Fibroblast of skin of scalp (primary cell): ENCODE measurements at regions not wholly inside any gene's neighbourhood (a gene's known extent, or its start where the extent isn't known, plus 50 kb on each side); places are given as distances from the start of the nearest gene placed in this dataset.

Source experiments
- DNase-seq: peaks from one replicate; pipeline ENCODE4 v3.0.0-alpha.2; 2013

DNA sequence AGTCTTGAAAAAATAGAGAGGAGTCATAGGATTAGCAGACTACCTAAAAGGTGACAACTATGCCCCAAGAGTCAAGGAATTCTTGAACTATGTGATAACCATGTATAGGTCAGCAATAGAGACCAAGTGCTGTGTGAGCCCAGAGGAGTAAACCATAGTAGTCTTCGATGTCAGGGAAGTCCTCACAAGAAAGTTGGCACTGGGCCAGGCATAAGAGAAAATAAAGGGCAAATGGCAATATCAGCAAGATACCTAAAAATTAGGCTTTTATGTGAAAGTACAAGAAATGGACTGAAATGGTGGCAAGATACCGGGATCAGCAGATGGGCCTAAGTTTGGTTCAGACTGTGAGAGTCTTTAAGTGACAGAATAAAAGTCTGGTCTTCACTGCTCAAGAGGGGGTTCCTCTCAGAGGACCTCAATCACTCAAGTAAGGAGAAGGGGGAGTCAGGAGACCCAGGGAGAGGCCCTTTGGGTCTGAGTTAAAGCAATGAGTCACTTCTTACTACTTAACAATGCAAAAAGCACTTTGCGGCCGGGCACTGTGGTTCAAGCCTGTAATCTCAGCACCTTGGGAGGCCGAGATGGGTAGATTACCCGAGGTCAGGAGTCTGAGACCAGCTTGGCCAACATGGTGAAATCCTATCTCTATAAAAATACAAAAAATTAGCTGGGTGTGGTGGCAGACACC is 95.0 kb downstream of the TEX35 start:
- DNase-seq = no peak

DNA sequence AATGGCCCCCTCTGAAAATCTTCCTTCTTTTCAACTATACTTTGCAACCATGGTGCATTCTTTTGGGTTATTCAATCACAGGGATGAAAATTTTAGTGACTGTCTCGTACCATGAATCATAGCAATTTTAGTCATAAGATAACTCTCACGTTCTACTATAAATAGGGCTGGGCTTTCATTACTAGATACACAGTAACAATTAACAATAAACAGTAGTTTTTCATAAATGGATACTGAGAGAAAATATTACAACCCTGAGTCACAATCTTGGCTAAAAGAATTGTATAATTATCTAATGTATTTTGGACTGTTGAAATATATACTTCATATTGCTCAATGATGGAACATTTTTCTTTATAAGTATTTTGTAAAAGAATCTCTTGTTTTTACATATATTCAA is 96.1 kb downstream of the TEX35 start:
- peak; percentile 92 for DNase-seq

DNA sequence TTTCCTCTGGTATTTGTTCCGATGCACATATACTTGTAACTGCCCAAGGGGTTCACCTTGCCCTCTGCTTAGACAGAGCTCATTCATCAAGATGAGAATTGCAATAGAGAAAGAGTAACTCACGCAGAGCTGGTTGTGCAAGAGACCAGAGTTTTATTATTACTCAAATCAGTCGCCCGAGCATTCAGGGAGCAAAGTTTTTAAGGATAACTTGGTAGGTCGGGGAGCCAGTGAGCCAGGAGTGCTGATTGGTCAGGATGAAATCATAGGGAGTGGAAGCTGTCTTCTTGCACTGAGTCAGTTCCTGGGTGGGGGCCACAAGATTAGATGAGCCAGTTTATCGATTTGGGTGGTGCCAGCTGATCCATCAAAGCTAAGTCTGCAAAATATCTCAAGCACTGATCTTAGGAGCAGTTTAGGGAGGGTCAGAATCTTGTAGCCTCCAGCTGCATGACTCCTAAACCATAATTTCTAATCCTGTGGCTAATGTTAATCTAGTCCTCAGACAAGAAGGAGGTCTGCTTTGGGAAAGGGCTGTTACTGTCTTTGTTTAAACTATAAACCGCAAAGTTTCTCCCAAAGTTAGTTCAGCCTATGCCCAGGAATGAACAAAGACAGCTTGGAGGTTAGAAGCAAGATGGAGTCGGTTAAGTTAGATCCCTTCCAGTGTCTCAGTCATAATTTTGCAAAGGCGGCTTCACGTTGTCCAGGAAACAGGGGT is 97.9 kb downstream of the TEX35 start:
- DNase-seq = peak; percentile 80

DNA sequence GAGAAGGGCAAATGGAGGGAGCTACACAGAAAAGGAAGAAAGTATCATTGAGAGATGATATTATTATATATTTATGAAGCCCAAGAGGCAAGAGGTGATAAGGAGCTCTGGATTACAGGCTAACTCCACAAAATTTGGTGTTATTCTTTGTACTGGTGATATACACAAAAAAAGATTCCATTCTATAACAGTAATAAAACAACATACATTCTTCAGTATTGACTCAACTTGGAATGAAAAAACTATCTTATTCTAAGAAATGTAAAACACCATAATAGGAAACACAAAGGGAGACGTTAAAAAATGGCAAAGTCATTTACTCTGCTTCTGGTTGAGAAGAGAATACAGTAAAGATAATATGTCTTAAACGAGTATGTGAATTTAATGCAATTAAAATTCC is 99.4 kb downstream of the TEX35 start:
- DNase-seq = peak; percentile 89

DNA sequence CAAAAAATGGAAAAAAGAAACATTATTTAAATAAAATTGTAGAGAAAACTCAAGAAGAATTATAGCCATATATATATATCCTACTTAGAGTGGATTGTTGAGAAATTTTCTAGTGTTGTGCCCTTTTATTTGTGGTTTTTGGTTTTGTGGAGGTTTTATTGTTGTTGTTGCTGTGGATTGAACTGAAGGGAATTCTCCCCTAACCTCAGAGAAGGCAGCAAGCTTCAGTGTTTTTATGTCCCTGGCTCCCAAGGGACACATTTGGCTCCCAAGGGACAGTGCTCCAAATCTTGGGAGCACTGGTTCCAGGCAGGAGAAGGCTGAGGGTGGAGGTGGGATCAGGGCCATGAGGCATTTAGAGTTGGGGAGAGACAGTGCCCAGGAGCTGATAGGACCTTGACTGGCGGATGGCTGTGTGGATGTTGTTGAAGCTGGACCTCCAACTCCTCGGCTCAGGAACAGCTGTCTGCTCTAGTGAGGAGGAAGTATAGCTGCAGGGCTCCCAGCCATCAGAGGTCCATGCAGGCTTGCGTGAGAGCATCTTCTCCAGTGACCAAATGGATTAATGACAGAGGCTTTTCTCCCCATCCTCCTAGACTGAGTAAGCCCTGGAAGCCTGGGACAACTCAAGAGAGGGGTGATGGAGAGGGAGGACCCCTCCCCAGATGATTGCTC is 100.5 kb downstream of the TEX35 start:
- DNase-seq = peak; percentile 57

DNA sequence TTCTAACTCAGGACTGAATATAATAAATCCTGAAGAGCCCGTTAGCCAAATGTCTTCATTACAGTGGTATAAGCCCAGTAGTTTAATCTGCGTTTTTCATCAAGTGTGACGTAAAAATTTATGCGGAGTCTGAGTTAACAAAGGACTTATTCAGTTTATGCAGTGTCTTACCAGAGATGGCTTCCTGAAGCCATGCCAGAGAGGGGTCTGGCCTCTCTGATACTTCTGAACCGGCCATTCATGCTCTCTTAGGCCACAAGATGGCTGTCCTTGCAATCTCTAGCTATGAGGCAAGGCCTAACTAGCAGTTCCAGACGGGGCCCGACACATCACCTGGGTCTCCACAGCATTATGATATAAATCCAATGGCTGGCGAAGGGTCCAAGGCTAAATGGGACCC is 101.4 kb downstream of the TEX35 start:
- no peak for DNase-seq

DNA sequence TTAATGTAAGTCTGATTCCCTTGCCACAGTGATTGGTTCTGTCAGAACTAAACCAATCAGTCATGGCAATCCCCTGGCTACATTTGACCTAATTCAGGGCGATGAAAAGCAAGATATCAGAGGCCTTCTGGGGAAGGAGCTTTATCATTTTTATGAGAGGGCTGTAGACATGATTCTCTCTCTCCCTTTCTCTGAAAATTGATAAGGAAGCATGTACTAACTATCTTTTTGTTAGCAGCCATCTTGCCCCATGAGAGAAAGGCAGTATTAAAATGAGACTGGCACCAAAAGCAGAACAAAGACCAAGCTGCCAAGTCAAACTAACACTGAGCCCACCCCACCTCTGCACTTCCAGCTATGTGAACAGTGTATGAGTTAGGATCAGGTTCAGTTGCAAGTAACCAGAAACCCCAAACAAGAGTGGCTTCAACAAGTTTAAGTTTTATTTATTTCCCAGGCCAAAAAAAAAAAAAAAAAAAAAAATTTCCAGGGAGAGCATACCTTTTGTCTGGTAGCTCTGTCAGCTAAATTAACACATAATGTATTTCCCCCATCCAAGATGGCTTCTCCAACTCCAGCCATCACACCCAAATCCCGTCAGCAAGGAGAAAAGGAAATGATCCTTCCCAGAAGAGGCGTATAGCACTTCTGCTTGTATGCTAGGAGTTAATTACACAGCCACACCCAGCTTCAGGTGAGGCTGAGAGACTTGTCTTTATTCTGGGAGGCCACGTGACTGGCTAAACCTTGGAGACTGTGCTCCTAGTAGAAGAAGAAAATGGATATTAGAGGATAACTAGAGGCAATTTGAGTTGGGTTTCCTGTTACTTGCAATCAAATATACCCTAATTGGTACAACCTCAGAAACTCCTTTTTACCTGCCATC is 105.8 kb upstream of the RALGPS2 start:
- DNase-seq = no peak

DNA sequence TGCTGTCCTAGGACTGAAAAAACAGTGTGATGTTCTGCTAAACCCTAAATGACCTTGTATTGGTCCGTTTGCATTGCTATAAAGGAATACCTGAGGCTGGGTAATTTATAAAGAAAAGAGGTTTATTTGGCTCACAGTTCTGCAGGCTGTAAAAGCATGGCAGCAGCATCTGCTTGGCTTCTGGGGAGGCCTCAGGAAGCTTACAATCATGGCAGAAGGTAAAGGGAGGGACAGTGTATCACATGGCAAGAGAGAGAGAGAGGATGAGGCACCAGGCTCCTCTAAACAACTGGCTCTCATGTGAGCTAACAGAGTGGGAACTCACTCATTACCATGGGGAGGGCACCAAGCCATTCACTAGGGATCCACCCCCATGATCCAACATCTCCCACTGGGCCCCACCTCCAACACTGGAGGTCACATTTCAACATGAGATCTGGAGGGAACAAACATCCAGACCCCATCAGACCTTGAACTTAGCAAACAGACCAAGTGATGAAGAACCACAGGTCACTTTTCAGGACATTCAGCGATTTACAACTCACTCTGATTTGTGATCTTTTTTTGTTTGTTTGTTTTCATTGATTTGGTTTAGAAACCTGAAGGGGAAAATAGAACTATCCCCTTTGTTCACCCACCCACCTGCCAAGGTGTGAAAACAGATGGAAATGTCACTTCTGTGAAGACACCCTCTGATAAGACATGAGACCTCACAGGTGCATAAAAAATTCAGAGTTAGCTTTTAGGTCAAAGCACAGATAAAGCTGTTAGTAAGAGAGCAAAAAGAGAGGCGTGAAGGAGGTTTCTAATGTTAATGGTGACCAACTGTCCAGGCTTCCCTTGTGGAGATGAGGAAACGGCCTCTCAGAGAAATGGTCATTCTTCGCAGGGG is 104.2 kb upstream of the RALGPS2 start:
- no peak for DNase-seq

DNA sequence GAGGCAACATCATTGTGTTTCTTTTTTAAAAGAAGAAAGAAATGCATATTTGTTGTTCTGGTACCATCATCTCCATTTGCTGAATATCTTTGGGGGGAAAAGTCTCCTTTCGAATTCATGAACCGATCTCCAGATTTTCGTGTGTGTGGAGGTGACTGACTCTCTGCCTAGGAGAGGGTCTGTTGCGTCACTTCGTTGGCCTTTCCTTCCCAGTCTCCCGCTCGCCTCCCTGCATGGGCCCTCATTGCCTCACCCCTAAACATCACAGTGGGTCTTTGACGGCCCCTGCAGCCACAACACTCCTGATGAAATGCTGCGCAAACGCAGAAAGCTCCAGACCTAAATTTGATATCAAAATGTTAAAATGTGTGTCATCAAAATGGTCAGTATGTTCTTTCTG is 103.2 kb upstream of the RALGPS2 start:
- DNase-seq = no peak

DNA sequence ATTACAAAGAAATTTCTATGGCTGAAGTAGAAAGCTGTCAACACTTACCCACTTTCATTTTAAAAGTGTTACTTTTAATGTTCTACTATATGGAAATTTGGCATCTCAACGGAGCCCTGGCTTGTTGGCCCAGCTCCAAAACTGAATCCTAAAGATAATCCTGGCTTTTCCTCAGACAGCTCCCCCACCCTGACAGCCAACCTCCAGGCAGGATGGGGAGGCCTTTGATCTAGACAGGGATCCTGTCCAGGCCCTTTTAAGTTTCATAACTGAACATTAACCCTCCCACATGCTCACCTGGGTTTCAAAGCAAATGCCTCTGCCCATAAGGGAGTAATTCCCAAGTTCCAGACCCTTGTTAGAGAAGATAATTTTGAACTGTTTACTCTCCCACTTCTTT is 99.3 kb upstream of the RALGPS2 start:
- DNase-seq = no peak

DNA sequence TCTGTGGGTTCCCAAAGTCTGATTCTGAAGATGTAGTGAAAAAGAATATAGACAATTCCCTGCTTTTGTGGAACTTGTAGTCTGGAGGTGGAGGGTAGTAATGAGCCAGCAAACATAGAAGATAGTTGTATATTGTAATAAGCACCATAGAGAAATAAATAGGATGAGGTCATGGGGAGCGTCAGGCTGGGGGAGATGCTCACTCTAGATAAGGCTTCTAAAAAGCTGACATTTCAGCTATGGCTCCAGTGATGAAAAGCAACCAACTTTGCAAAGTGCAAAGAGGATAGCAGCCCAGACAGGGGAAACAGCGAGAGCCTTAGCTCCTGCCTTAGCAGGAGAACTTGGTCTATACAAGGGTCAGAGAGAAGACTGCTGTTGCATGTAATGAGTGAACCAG is 98.0 kb upstream of the RALGPS2 start:
- no peak for DNase-seq

DNA sequence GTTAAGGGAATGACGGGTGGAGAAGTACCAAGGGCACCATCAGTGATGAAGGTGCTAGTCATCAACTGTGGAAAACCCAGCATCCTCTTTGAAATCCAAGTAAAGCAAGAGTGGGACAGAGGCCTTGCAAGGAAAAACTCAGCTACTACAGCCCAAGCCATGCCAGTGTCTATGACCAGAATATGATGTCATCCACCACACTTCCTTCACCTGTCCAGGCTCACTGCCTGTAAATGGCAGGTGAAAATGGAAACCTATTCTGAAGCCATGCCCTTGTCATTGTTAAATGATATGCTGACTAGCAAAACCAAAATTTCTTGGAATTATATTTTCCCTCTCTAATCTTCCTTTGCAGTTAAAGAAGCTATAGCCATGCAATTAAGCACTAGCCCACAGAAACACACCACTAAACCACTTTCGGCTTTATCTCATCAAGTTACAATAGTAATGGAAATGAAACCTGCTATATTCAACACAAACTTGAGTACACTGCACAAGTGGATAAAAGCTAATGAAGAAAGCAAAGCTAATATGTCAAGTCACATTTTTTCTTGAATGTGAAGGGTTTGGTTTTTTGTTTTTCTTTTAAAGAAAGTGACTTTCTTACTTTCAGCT is 96.3 kb upstream of the RALGPS2 start:
- DNase-seq = no peak

DNA sequence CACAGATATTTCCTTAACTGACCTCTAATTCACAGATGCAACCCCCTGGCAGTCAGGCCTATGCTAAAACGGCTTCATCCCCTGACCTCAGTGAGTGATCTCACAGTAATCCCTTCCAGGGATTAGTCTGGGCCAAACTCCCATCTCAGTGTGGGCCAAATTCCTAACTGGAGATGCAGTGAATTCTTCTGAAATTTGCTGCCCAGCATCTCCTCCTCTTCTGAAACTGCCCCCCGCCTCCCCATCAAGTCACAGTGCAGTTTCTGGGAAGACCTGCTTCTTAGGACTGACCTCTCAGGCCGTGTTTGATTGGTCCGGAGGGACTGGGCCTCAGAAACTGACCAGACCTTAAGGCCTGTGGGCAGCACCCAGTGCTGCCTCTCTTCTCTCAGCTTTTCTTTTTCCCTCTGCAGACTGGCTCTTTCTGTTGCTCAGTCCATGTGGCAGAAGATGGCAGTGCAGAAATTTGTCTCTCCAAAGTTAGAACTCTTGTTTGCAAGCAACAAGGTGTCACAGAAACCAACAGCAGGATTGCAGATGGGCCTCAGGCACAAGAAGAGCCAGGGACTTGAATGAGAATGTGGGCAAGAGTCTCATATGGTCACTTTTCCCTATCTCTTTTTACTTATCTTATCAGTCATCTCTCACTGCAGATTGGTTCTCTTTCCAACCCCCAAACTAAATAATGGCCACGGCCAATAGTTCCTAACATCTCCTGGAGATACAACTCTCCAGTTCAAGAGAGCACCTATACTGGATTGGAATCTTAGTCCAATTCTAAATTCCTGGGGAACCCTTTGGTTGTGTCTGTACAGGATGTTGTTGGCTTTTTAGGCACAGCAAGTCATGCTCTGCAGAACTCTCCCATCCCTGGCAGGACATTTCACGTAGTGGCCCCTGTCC is 95.5 kb upstream of the RALGPS2 start:
- DNase-seq = peak; percentile 94

DNA sequence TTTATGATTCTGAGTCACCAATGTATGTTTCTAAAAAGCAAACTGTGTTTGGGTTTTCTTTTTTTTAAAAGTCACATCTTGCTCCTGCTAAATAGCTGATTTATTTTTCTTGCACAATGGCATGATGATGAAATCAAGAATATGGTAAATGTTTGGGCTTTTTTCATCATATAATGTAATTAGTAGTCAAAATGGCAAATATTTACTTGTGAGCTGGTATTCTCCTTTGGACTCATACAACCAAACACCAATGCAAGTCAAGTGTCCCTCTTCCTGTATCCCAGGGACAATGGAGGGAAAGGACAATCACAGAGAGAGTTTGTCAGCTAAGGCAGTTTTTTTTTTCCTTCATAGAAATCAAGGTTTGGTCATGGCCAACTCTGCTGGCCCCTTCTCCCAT is 94.6 kb upstream of the RALGPS2 start:
- DNase-seq = peak; percentile 54

DNA sequence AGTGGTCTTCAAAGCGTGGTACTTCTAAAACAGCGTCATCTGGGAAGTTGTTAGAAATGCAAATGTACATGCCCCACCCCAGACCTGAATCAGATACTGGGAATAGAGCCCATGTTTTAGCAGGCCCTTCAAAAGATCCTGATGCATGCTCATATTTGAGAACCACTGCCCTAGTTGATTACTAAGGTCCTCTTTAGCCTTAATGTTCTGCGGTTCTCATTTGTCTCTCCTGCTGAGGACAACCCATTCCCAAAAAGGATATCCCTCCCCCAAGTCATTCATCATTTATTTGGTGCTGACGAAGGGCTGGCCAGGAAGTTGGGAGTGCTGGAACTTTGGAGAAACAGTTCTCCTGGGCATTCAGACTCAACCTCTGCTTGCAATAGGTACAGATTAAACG is 92.4 kb upstream of the RALGPS2 start:
- peak; percentile 63 for DNase-seq

DNA sequence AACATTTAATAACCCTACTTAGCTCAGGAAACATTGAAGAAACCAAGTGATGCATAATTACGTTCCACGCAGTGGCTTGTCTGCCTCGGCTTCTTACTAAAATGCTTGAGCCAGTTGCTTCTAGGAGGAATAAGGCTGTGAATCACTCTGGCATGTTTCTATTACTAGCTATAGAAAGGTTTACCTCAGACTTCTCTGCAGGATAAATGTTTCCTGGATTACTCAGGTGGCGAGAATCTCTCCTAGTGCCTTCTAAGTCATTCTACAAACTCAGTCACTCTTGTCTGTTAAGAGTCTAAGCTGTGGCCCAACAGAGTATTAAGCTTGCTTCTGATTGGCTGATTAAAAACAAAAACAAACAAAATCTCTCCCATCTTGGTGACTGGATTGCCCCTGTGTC is 92.0 kb upstream of the RALGPS2 start:
- DNase-seq = peak; percentile 86

DNA sequence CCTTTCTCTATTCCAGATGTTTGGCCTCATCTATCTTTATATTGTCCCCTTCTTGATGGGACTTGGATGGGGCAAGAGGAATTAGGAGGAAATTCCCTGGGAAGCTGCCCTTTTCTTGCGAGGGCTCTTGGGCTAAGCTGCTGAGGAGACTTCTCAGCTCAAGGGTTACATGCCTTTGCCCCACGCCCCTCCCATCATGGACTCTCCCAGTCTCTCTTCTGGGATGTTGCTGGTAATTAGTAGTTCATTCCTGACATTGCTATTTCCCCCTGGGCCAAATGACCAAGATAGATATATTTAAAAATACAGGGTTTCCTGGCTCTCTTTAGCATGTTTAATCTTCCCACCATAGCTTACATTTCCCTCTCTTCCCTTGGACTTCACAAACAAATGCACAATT is 90.6 kb upstream of the RALGPS2 start:
- peak; percentile 92 for DNase-seq

DNA sequence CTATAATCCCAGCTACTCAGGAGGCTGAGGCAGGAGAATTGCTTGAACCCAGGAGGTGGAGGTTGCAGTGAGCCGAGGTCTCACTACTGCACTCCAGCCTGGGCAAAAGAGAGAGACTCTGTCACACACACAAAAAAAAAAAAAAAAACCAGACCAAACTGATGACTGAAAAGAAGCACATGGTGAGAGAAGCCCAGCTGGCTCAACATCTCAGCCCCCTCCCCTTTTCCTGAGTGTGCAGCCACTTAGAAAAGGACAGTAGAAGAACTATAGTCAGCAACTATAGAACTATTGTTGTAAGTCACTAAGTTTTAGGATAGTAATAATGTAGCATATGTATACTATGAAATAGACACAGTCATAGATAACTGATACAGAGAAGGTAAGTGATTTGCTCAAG is 87.2 kb upstream of the RALGPS2 start:
- no peak for DNase-seq

DNA sequence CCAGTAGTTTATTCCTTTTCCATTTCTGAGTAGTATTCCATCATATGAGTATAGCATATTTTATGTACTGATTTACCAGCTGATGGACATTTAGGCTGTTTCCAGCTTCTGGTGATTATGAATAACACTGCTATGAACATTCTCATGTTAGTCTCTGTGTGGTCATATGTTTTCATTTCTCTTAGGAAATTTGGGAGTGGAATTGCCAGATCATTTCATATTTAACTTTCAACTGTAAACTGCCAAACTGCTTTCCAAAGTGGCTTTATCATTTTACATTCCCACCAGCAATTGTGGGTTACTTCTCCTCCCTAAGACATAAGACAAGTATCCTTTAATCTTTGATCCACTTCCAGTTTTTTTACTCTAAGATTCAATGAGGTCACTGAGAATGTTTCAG is 85.7 kb upstream of the RALGPS2 start:
- peak; percentile 74 for DNase-seq

DNA sequence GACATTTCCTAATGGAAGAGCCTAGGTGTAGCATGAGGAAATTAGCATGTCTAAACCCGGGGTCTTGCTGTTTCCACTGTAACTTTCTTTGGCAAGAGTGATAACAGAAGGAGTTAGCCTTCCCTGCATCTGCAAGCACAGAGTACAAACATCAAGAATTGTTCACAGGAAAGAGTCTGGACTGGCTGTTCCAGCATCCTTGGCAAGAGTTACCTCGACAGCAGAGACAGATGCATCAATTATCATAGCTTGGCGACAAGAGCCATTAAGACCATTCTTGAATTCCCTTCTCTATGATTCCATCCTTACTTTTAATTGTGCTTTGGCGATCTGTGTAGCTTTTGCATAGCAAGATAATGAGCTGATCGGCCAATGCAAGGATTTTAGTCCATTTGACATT is 82.8 kb upstream of the RALGPS2 start:
- no peak for DNase-seq
